ENCODE measurements at regions not wholly inside any gene's neighbourhood (a gene's known extent, or its start where the extent isn't known, plus 50 kb on each side); places are given as distances from the start of the nearest gene placed in this dataset.

DNA sequence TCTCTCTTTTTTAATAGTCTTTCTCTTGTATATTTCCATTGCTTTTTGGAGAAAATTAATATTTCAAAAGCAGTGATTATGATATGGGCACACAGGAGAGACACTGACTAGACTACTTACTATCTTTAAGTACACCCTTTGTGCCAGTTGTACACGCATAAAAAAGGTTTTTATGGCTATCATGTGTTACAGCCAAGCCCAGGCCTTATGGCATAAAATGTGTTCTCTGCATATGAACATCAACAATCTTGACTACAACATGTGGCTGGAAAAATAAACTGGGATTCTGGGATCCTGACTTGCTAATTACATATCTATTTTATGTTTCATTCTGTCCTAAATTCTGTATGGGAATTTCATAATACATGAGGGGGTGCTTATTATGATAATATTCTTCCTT is 1401.8 kb downstream of the SLITRK5 start:
- TF ChIP-seq, protein P1, sequence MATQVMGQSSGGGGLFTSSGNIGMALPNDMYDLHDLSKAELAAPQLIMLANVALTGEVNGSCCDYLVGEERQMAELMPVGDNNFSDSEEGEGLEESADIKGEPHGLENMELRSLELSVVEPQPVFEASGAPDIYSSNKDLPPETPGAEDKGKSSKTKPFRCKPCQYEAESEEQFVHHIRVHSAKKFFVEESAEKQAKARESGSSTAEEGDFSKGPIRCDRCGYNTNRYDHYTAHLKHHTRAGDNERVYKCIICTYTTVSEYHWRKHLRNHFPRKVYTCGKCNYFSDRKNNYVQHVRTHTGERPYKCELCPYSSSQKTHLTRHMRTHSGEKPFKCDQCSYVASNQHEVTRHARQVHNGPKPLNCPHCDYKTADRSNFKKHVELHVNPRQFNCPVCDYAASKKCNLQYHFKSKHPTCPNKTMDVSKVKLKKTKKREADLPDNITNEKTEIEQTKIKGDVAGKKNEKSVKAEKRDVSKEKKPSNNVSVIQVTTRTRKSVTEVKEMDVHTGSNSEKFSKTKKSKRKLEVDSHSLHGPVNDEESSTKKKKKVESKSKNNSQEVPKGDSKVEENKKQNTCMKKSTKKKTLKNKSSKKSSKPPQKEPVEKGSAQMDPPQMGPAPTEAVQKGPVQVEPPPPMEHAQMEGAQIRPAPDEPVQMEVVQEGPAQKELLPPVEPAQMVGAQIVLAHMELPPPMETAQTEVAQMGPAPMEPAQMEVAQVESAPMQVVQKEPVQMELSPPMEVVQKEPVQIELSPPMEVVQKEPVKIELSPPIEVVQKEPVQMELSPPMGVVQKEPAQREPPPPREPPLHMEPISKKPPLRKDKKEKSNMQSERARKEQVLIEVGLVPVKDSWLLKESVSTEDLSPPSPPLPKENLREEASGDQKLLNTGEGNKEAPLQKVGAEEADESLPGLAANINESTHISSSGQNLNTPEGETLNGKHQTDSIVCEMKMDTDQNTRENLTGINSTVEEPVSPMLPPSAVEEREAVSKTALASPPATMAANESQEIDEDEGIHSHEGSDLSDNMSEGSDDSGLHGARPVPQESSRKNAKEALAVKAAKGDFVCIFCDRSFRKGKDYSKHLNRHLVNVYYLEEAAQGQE (IDR thresholded peaks at IDR 0.05) = no peak
- TF ChIP-seq, protein P2, sequence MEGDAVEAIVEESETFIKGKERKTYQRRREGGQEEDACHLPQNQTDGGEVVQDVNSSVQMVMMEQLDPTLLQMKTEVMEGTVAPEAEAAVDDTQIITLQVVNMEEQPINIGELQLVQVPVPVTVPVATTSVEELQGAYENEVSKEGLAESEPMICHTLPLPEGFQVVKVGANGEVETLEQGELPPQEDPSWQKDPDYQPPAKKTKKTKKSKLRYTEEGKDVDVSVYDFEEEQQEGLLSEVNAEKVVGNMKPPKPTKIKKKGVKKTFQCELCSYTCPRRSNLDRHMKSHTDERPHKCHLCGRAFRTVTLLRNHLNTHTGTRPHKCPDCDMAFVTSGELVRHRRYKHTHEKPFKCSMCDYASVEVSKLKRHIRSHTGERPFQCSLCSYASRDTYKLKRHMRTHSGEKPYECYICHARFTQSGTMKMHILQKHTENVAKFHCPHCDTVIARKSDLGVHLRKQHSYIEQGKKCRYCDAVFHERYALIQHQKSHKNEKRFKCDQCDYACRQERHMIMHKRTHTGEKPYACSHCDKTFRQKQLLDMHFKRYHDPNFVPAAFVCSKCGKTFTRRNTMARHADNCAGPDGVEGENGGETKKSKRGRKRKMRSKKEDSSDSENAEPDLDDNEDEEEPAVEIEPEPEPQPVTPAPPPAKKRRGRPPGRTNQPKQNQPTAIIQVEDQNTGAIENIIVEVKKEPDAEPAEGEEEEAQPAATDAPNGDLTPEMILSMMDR (IDR thresholded peaks at IDR 0.05; ENCODE audit: low read depth, low read length, missing input control) = no peak

All from liver (tissue), 2 donors.